ENCODE measurements at regions not wholly inside any gene's neighbourhood (a gene's known extent, or its start where the extent isn't known, plus 50 kb on each side); places are given as distances from the start of the nearest gene placed in this dataset.

DNA sequence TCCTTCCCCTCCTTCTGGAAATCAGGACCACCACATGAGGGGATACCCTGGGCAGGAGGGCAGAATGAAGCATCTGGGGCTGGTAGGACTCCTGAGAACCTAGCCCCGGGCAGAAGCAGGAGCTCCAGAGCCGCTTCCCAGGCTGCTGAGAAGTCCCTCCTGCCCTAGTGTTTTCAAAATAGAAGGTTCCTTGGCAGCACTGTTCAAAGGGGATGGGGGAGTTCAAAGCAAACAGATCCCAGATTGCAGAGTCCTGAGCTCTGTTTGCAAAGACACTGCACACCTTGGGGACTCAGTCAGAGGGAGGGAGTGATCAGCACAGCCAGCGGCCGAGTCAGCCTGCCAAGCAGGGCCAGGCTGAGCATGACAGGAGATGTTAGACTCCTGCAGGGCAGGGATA lies 177.8 kb downstream of the PTPRU start:
- TF ChIP-seq, protein P1, sequence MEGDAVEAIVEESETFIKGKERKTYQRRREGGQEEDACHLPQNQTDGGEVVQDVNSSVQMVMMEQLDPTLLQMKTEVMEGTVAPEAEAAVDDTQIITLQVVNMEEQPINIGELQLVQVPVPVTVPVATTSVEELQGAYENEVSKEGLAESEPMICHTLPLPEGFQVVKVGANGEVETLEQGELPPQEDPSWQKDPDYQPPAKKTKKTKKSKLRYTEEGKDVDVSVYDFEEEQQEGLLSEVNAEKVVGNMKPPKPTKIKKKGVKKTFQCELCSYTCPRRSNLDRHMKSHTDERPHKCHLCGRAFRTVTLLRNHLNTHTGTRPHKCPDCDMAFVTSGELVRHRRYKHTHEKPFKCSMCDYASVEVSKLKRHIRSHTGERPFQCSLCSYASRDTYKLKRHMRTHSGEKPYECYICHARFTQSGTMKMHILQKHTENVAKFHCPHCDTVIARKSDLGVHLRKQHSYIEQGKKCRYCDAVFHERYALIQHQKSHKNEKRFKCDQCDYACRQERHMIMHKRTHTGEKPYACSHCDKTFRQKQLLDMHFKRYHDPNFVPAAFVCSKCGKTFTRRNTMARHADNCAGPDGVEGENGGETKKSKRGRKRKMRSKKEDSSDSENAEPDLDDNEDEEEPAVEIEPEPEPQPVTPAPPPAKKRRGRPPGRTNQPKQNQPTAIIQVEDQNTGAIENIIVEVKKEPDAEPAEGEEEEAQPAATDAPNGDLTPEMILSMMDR (IDR thresholded peaks at IDR 0.05), result no peak
- TF ChIP-seq EZH2 (IDR thresholded peaks at IDR 0.05), result no peak

Measured in neural progenitor cell (in vitro differentiated cells).